K562 (cell line): ENCODE measurements at regions not wholly inside any gene's neighbourhood (a gene's known extent, or its start where the extent isn't known, plus 50 kb on each side); places are given as distances from the start of the nearest gene placed in this dataset.

Source experiments
- ATAC-seq: fragments of 200-7000 bp; cut with Tn5 transposase; 3 replicates; pipeline ENCODE4 v1.9.1; 2020; ENCODE audit warnings: moderate library complexity
- BruUV-seq: library from RNA; stranded (reverse); fragments of 400-500 nt; replicated peaks from 2 replicates; lab custom pipeline; 2021; lab: Mats Ljungman, UMichigan
- CTCF ChIA-PET: fragments of 300-600 bp; formaldehyde crosslinking; extraction: SDS; loops from one replicate; lab custom pipeline; 2021; ENCODE audit warnings: low intra/inter-chr PET ratio; lab: Yijun Ruan, JAX
- POLR2A ChIA-PET: fragments of 300-600, 350-650 bp; sonication (Branson Sonifier 250); formaldehyde crosslinking; extraction: SDS; loops from one replicate; lab custom pipeline; 2021; ENCODE audit warnings: antibody characterized with exemption, inconsistent platforms; lab: Yijun Ruan, JAX
- DNase-seq, 4 experiments: peaks; one replicate each; pipeline versions ENCODE4 v3.0.0 to v3.0.0-alpha.2; 2011 to 2018; ENCODE audit warnings: low spot score in 3 of 4, mixed read lengths in 3 of 4; ENCODE audit errors: extremely low read depth in 1 of 4
- FAIRE-seq: peaks from 2 replicates; lab custom pipeline; 2011; peaks lifted over from hg19 to GRCh38; lab: Jason Lieb, UNC
- H2AFZ ChIP-seq: 2 replicates; pipeline ENCODE4 v1.6.0; 2011; ENCODE audit warnings: low read depth, low read length, control low read depth, inconsistent platforms
- H3K27ac ChIP-seq: fragments of 200-600 bp; 3 replicates; pipeline ENCODE4 v1.8.0; 2011; ENCODE audit warnings: low read depth, mild to moderate bottlenecking, control low read depth, inconsistent platforms, low read length, moderate library complexity, mixed read lengths; ENCODE audit errors: extremely low read depth
- H3K27me3 ChIP-seq, 2 experiments: fragments of 300-600 bp in 1 of 2; 2 replicates in 1 of 2; 3 replicates in 1 of 2; pipeline versions ENCODE4 v1.6.0 to v1.8.0; 2011; ENCODE audit warnings: inconsistent platforms in 2 of 2, low read length in 2 of 2, mild to moderate bottlenecking in 1 of 2, mixed read lengths in 1 of 2, moderate library complexity in 1 of 2; ENCODE audit not compliant: control insufficient read depth in 2 of 2, insufficient read depth in 2 of 2
- H3K36me3 ChIP-seq: fragments of 300-600 bp; 3 replicates; pipeline ENCODE4 v1.8.0; 2011; ENCODE audit warnings: mild to moderate bottlenecking, low read length, inconsistent platforms; ENCODE audit not compliant: control insufficient read depth, insufficient read depth
- H3K4me1 ChIP-seq, 2 experiments: fragments of 200-600 bp in 1 of 2; replicated peaks in 1 of 2; 2 replicates in 1 of 2; 3 replicates in 1 of 2; pipeline versions ENCODE4 v1.5.1 to v1.8.0; 2011; ENCODE audit warnings: inconsistent platforms in 2 of 2, low read length in 2 of 2, mild to moderate bottlenecking in 1 of 2, mixed read lengths in 1 of 2, moderate library complexity in 1 of 2; ENCODE audit not compliant: control insufficient read depth in 2 of 2, insufficient read depth in 2 of 2
- H3K4me2 ChIP-seq: 2 replicates; pipeline ENCODE4 v1.6.1; 2011; ENCODE audit warnings: low read length, control low read depth, inconsistent platforms, mixed read lengths; ENCODE audit not compliant: insufficient read depth
- H3K4me3 ChIP-seq: fragments of 200-600 bp; sonication (generic), shearing (Covaris generic); 2 replicates; pipeline ENCODE4 v1.5.1; 2016; ENCODE audit warnings: control low read depth, inconsistent platforms
- H3K79me2 ChIP-seq: fragments of 200-600 bp; 3 replicates; pipeline ENCODE4 v1.8.0; 2011; ENCODE audit warnings: low read length, inconsistent platforms; ENCODE audit not compliant: control insufficient read depth, insufficient read depth
- H3K9ac ChIP-seq, 2 experiments: 2 replicates each; pipeline versions ENCODE4 v1.6.0 to v1.6.1; 2011; ENCODE audit warnings: low read depth in 2 of 2, low read length in 2 of 2, control low read depth in 1 of 2, inconsistent platforms in 1 of 2, mild to moderate bottlenecking in 1 of 2, mixed read lengths in 1 of 2; ENCODE audit not compliant: insufficient read depth in 1 of 2
- H3K9me1 ChIP-seq: one replicate; pipeline ENCODE4 v1.6.0; 2011; ENCODE audit warnings: inconsistent platforms, mild to moderate bottlenecking, low read length, moderate library complexity; ENCODE audit not compliant: control insufficient read depth, insufficient read depth
- H3K9me3 ChIP-seq: replicated peaks from 2 replicates; pipeline ENCODE4 v1.5.1; 2011; ENCODE audit warnings: low read depth, low read length, inconsistent platforms; ENCODE audit not compliant: control insufficient read depth, insufficient read depth
- H4K20me1 ChIP-seq: replicated peaks from 2 replicates; pipeline ENCODE4 v1.6.1; 2011; ENCODE audit warnings: low read length, inconsistent platforms, mixed read lengths; ENCODE audit not compliant: control insufficient read depth, insufficient read depth
- NR1H2 ChIP-seq: sonication (generic); formaldehyde crosslinking; IDR thresholded peaks from 2 replicates; pipeline ENCODE4 v1.4.0; 2020; ENCODE audit warnings: mild to moderate bottlenecking, missing genetic modification reagents
- SMARCC2 ChIP-seq: fragments of 450-650 bp; IDR thresholded peaks from 2 replicates; pipeline ENCODE4 v1.6.1; 2017; ENCODE audit warnings: antibody characterized with exemption, moderate library complexity, mild to moderate bottlenecking, low read depth
- ZNF316 ChIP-seq: fragments of 450-650 bp; IDR thresholded peaks from 2 replicates; pipeline ENCODE4 v1.6.1; 2016
- WGBS: fragments of 100-300 bp; shearing (Covaris generic); methylation state at CpG from one replicate; pipeline ENCODE4 v1.1.6; 2016; ENCODE audit warnings: low coverage, mixed read lengths; ENCODE audit not compliant: insufficient coverage; ENCODE audit errors: missing lambda C conversion rate; 5-methylcytosine and 5-hydroxymethylcytosine counted together
- in situ Hi-C: fragments of 300-500 bp; cut with MboI; formaldehyde crosslinking; loops from 4 replicates; pipeline ENCODE4 v1.15.0; 2018; ENCODE audit warnings: inconsistent platforms, mixed read lengths
- intact Hi-C: fragments of 100-400 bp; cut with micrococcal nuclease; formaldehyde crosslinking; loops from 2 replicates; pipeline ENCODE4 v1.14.2; 2022

DNA sequence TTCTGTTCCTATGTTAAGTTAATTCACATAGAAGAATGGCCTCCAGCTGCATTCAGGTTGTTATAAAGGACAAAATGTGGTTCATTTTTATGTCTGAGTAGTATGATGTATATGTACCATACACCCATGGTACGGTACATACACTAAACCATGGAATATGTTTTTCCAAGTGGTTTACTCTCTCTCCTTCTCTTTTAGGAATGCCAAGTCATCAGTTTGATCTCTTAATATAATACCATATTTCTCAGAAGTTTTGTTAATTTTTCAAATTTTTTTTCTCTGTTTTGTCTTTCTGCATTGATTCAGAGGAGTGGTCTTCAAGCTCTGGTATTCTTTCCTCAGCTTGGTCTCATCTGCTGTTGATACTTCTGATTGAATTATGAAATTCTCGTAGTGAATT lies 230.9 kb downstream of the DSEL start:
- Histone ChIP-seq H3K4me2 (no peak overlapping the region), H3K36me3 (no peaks in the 10 kb centered on the region), H2AFZ (no peak overlapping the region), H3K4me3 (no peak overlapping the region), H3K27me3 (no peaks in the 10 kb centered on the region), H3K9ac (no peak overlapping the region), H3K9me3 (no peaks in the 10 kb centered on the region), H4K20me1 (no peaks in the 10 kb centered on the region), H3K27ac (no peak overlapping the region), H3K9me1 (no peaks in the 10 kb centered on the region), H3K4me1 (no peaks in the 10 kb centered on the region), H3K79me2 (no peaks in the 10 kb centered on the region)
- 5% methylated on average over 2 of the region's 2 CpGs for WGBS
- in situ Hi-C loops = no loop called here
- CTCF ChIA-PET = no interaction called here
- DNase-seq (no peak), FAIRE-seq (no peak), ATAC-seq (no peak)
- intact Hi-C loops = no loop called here
- TF ChIP-seq NR1H2 (CRISPR knock-in tag) = no peak
- TF ChIP-seq ZNF316 = 0 out of 2 replicates have a peak, but pooled peaks have one; percentile 10
- BruUV-seq = no TSS peak
- POLR2A ChIA-PET = interaction anchor here (0.6 kb wide), 1 partner anchor 559 kb away, joined by 3 read pairs; no protein-coding TSS in a partner anchor

GRCh38 chr18:67282796-67283195 lies 233.7 kb downstream of the DSEL start:
- no peak overlapping the region for H2AFZ ChIP-seq
- no peaks in the 10 kb centered on the region for H3K4me1 ChIP-seq
- TF ChIP-seq SMARCC2 = no peak
- no peak overlapping the region for H3K27ac ChIP-seq
- no peaks in the 10 kb centered on the region for H3K79me2 ChIP-seq
- no peaks in the 10 kb centered on the region for H4K20me1 ChIP-seq
- no peak overlapping the region for H3K4me3 ChIP-seq
- no peaks in the 10 kb centered on the region for H3K9me1 ChIP-seq
- intact Hi-C loops = no loop called here
- CTCF ChIA-PET = no interaction called here
- FAIRE-seq (no peak), DNase-seq (no peak), ATAC-seq (no peak)
- no peaks in the 10 kb centered on the region for H3K27me3 ChIP-seq
- no peaks in the 10 kb centered on the region for H3K9me3 ChIP-seq
- no peaks in the 10 kb centered on the region for H3K36me3 ChIP-seq
- H3K9ac ChIP-seq = no peak overlapping the region
- H3K4me2 ChIP-seq = no peak overlapping the region
- no TSS peak for BruUV-seq
- POLR2A ChIA-PET = no interaction called here
- in situ Hi-C loops = no loop called here
